GM23338 (cell line): ENCODE measurements at regions not wholly inside any gene's neighbourhood (a gene's known extent, or its start where the extent isn't known, plus 50 kb on each side); places are given as distances from the start of the nearest gene placed in this dataset.

ENCODE experiments used
- ATAC-seq: fragments of 200-7000 bp; cut with Tn5 transposase; 3 replicates; pipeline ENCODE4 v1.9.1; 2020
- DNase-seq: peaks from one replicate; pipeline ENCODE4 v3.0.0-alpha.2; 2015; ENCODE audit warnings: low spot score
- H2AFZ ChIP-seq: fragments of 200-600 bp; sonication (generic); 2 replicates; pipeline ENCODE4 v1.8.0; 2016; ENCODE audit warnings: antibody characterized with exemption, mild to moderate bottlenecking, moderate library complexity
- H3F3A ChIP-seq: fragments of 200-600 bp; sonication (generic); replicated peaks from 2 replicates; pipeline ENCODE4 v1.8.0; 2017; ENCODE audit warnings: antibody characterized with exemption, mixed run types, low read depth
- H3K27ac ChIP-seq: fragments of 200-600 bp; sonication (generic); 2 replicates; pipeline ENCODE4 v1.6.1; 2016; ENCODE audit warnings: low read depth
- H3K27me3 ChIP-seq: fragments of 200-600 bp; sonication (generic); 2 replicates; pipeline ENCODE4 v1.8.0; 2016; ENCODE audit warnings: mild to moderate bottlenecking, mixed run types, moderate library complexity; ENCODE audit not compliant: insufficient read depth
- H3K36me3 ChIP-seq: fragments of 200-600 bp; sonication (generic); 2 replicates; pipeline ENCODE4 v1.8.0; 2016; ENCODE audit warnings: mild to moderate bottlenecking; ENCODE audit not compliant: insufficient read depth
- H3K4me1 ChIP-seq: fragments of 200-600 bp; sonication (generic); 2 replicates; pipeline ENCODE4 v1.8.0; 2016; ENCODE audit warnings: mild to moderate bottlenecking, moderate library complexity; ENCODE audit not compliant: insufficient read depth
- H3K4me2 ChIP-seq: fragments of 200-600 bp; sonication (generic); 2 replicates; pipeline ENCODE4 v1.7.1; 2017; ENCODE audit warnings: mixed run types
- H3K4me3 ChIP-seq: fragments of 200-600 bp; sonication (generic); 2 replicates; pipeline ENCODE4 v1.6.1; 2016; ENCODE audit warnings: mixed run types
- H3K79me2 ChIP-seq: fragments of 200-600 bp; sonication (generic); replicated peaks from 2 replicates; pipeline ENCODE4 v1.8.0; 2017; ENCODE audit warnings: mild to moderate bottlenecking; ENCODE audit not compliant: insufficient read depth
- H3K9me2 ChIP-seq: fragments of 200-600 bp; sonication (generic); 2 replicates; pipeline ENCODE4 v1.8.0; 2017; ENCODE audit not compliant: insufficient read depth
- H4K20me1 ChIP-seq: fragments of 200-600 bp; sonication (generic); replicated peaks from 2 replicates; pipeline ENCODE4 v1.8.0; 2017; ENCODE audit warnings: mild to moderate bottlenecking; ENCODE audit not compliant: insufficient read depth
- H3K27ac Mint-ChIP-seq: 2 replicates; pipeline ENCODE4 v1.8.0; 2020; ENCODE audit warnings: inconsistent platforms, mild to moderate bottlenecking, moderate library complexity, mixed read lengths
- H3K27me3 Mint-ChIP-seq: 3 replicates; pipeline ENCODE4 v1.8.0; 2022; ENCODE audit warnings: low read depth, mild to moderate bottlenecking, moderate library complexity, mixed read lengths, inconsistent platforms; ENCODE audit not compliant: insufficient read depth, poor library complexity
- H3K36me3 Mint-ChIP-seq: 3 replicates; pipeline ENCODE4 v1.8.0; 2021; ENCODE audit warnings: low read depth, mild to moderate bottlenecking, inconsistent platforms, moderate library complexity, mixed read lengths
- H3K4me1 Mint-ChIP-seq: 3 replicates; pipeline ENCODE4 v1.8.0; 2020; ENCODE audit warnings: mild to moderate bottlenecking, inconsistent platforms, mixed read lengths
- H3K4me3 Mint-ChIP-seq: 3 replicates; pipeline ENCODE4 v1.8.0; 2021; ENCODE audit warnings: moderate library complexity, mild to moderate bottlenecking, inconsistent platforms, mixed read lengths
- H3K9me3 Mint-ChIP-seq: 3 replicates; pipeline ENCODE4 v1.8.0; 2020; ENCODE audit warnings: moderate library complexity, mild to moderate bottlenecking, inconsistent platforms, mixed read lengths
- CREB1 ChIP-seq: fragments of 250-450 bp; sonication (Bioruptor Pico); IDR thresholded peaks from 2 replicates; pipeline ENCODE4 v1.5.0; 2020; ENCODE audit warnings: low read depth, mild to moderate bottlenecking, moderate library complexity
- CTCF ChIP-seq, 2 experiments: fragments of 200-600 bp in 1 of 2; sonication (generic) in 1 of 2; conservative IDR thresholded peaks; 2 replicates each; pipeline versions ENCODE4 v1.5.1 to v1.6.1; 2016 to 2017; ENCODE audit warnings: antibody characterized with exemption in 2 of 2, low read depth in 2 of 2, mild to moderate bottlenecking in 2 of 2, moderate library complexity in 1 of 2
- ETS1 ChIP-seq: IDR thresholded peaks from 2 replicates; pipeline ENCODE4 v1.6.1; 2016; ENCODE audit warnings: antibody characterized with exemption
- EZH2 ChIP-seq: fragments of 200-600 bp; sonication (generic); IDR thresholded peaks from one replicate; pipeline ENCODE4 v1.8.0; 2017; ENCODE audit warnings: antibody characterized with exemption, mild to moderate bottlenecking, low read depth; ENCODE audit not compliant: unreplicated experiment
- JUNB ChIP-seq: IDR thresholded peaks from one replicate; pipeline ENCODE4 v1.6.1; 2016; ENCODE audit warnings: antibody characterized with exemption; ENCODE audit not compliant: unreplicated experiment
- NANOG ChIP-seq: IDR thresholded peaks from 2 replicates; pipeline ENCODE4 v1.6.1; 2016; ENCODE audit warnings: antibody characterized with exemption, borderline replicate concordance
- POLR2AphosphoS5 ChIP-seq: IDR thresholded peaks from 2 replicates; pipeline ENCODE4 v1.6.1; 2016; ENCODE audit warnings: antibody characterized with exemption, low read depth
- REST ChIP-seq: IDR thresholded peaks from one replicate; pipeline ENCODE4 v1.6.1; 2018; ENCODE audit warnings: antibody characterized with exemption; ENCODE audit not compliant: unreplicated experiment
- STAT1 ChIP-seq: IDR thresholded peaks from one replicate; pipeline ENCODE4 v1.6.1; 2016; ENCODE audit warnings: antibody characterized with exemption; ENCODE audit not compliant: unreplicated experiment
- ZNF114 ChIP-seq: fragments of 250-450 bp; sonication (Bioruptor Pico); IDR thresholded peaks from 2 replicates; pipeline ENCODE4 v1.5.0; 2020; ENCODE audit warnings: mild to moderate bottlenecking, moderate library complexity
- ZNF331 ChIP-seq: fragments of 250-450 bp; sonication (Bioruptor Pico); IDR thresholded peaks from 2 replicates; pipeline ENCODE4 v1.5.0; 2020; ENCODE audit warnings: low read depth, mild to moderate bottlenecking, moderate library complexity
- ZNF462 ChIP-seq: fragments of 250-450 bp; sonication (Bioruptor Pico); IDR thresholded peaks from 2 replicates; pipeline ENCODE4 v1.5.0; 2020; ENCODE audit warnings: mild to moderate bottlenecking, moderate library complexity

GRCh38 chr4:177986236-177986635 is 544.0 kb upstream of the AGA start:
- no peaks in the 10 kb centered on the region for H3K9me3 Mint-ChIP-seq
- H3K4me1 Mint-ChIP-seq: peaks cover 14% of the 10 kb centered on the region
- no peaks in the 10 kb centered on the region for H3K36me3 Mint-ChIP-seq
- H3K27ac Mint-ChIP-seq: no peak overlapping the region
- Histone ChIP-seq H3K27me3 (no peaks in the 10 kb centered on the region), H4K20me1 (no peaks in the 10 kb centered on the region), H3K27ac (no peak overlapping the region), H3F3A (no peaks in the 10 kb centered on the region), H3K36me3 (no peaks in the 10 kb centered on the region), H3K79me2 (no peaks in the 10 kb centered on the region), H3K4me2 (no peak overlapping the region), H3K4me1 (no peaks in the 10 kb centered on the region), H3K9me2 (no peaks in the 10 kb centered on the region), H3K4me3 (no peak overlapping the region), H2AFZ (no peak overlapping the region)
- H3K4me3 Mint-ChIP-seq: no peak overlapping the region
- ATAC-seq (no peak), DNase-seq (no peak)
- TF ChIP-seq ZNF114 (CRISPR knock-in tag): no peak
- TF ChIP-seq STAT1: no peak
- no peak for TF ChIP-seq ZNF331 (CRISPR knock-in tag)
- no peak for TF ChIP-seq JUNB
- TF ChIP-seq CTCF (conservative IDR thresholded peaks at IDR 0.05; ENCODE audit: low read depth in 2 of 2): no peak
- TF ChIP-seq CREB1 (CRISPR knock-in tag): no peak
- TF ChIP-seq ETS1: no peak
- no peak for TF ChIP-seq REST
- TF ChIP-seq POLR2AphosphoS5: no peak
- TF ChIP-seq EZH2: no peak
- no peak for TF ChIP-seq NANOG
- no peaks in the 10 kb centered on the region for H3K27me3 Mint-ChIP-seq

GRCh38 chr4:177987896-177988295 is 545.7 kb upstream of the AGA start:
- no peaks in the 10 kb centered on the region for H3K36me3 Mint-ChIP-seq
- no peaks in the 10 kb centered on the region for H3K79me2 ChIP-seq
- DNase-seq (peak; percentile 37), ATAC-seq (peak; percentile 56)
- no peaks in the 10 kb centered on the region for H3K4me1 ChIP-seq
- H3K4me2 ChIP-seq: peak overlapping the region; percentile 33; the same call in 1 of the 2 replicates
- peaks cover 14% of the 10 kb centered on the region for H3K4me1 Mint-ChIP-seq
- H4K20me1 ChIP-seq: no peaks in the 10 kb centered on the region
- no peaks in the 10 kb centered on the region for H3K9me3 Mint-ChIP-seq
- no peak overlapping the region for H3K4me3 ChIP-seq
- peak overlapping the region; percentile 84 for H3K27ac Mint-ChIP-seq
- H2AFZ ChIP-seq: no peak overlapping the region
- H3K27ac ChIP-seq: no peak overlapping the region
- peak overlapping the region; percentile 28; the same call in 1 of the 3 replicates for H3K4me3 Mint-ChIP-seq
- H3K36me3 ChIP-seq: no peaks in the 10 kb centered on the region
- no peaks in the 10 kb centered on the region for H3K27me3 Mint-ChIP-seq
- H3K27me3 ChIP-seq: no peaks in the 10 kb centered on the region
- no peaks in the 10 kb centered on the region for H3K9me2 ChIP-seq
- no peaks in the 10 kb centered on the region for H3F3A ChIP-seq
- no peak for TF ChIP-seq ZNF462 (CRISPR knock-in tag)
